AG09309 (cell line): ENCODE measurements at regions not wholly inside any gene's neighbourhood (a gene's known extent, or its start where the extent isn't known, plus 50 kb on each side); places are given as distances from the start of the nearest gene placed in this dataset.

Experiments used
- DNase-seq: peaks from one replicate; pipeline ENCODE4 v3.0.0-alpha.2; 2010; ENCODE audit warnings: low read depth
- H3K4me3 ChIP-seq: 2 replicates; pipeline ENCODE4 v1.5.1; 2011; ENCODE audit warnings: mild to moderate bottlenecking, low read depth, low read length, moderate library complexity; ENCODE audit not compliant: control insufficient read depth
- TF ChIP-seq, protein P1 (sequence below): IDR thresholded peaks from 2 replicates; pipeline ENCODE4 v1.5.1; 2011; ENCODE audit warnings: mild to moderate bottlenecking, low read depth, low read length, inconsistent platforms; ENCODE audit not compliant: insufficient read depth, control insufficient read depth; ENCODE audit errors: missing control alignments

DNA sequence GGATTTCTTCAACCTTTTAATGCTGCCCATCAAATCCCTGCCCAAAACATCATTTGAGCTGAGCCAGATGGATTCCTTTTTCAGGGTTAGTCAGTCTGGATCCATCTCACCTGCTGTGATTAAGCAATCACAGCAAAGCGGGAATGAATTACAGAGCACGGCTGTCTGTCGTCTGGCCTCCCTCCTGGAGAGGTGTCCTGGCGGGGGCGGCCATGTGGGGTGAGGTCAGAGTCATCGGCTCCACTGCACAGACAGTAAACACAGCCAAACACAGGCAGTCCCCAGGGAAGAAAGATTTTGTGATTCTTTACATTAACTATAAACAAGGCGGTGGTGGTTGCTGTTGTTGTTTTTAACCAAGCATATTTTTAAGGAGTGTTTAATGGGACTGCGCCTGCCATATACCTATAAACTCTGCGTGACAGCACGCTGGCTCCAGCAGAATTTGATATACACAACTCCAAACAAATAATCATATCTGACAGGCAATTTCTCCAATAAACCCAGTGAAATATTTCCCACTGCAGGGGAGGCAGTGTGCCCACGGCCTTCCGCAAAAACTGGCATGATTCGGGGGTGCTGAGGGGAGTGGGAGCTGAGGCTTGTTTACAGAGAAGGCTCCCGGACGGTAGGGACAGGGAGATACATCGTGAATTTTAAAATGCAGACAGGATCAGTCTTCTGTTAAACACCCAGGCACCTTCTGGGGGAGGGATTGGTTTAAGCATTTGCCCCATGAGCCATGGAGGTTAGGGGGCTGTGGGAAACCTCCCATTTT is 232.0 kb upstream of the PMEPA1 start:
- H3K4me3 ChIP-seq = no peak overlapping the region
- TF ChIP-seq, protein P1, sequence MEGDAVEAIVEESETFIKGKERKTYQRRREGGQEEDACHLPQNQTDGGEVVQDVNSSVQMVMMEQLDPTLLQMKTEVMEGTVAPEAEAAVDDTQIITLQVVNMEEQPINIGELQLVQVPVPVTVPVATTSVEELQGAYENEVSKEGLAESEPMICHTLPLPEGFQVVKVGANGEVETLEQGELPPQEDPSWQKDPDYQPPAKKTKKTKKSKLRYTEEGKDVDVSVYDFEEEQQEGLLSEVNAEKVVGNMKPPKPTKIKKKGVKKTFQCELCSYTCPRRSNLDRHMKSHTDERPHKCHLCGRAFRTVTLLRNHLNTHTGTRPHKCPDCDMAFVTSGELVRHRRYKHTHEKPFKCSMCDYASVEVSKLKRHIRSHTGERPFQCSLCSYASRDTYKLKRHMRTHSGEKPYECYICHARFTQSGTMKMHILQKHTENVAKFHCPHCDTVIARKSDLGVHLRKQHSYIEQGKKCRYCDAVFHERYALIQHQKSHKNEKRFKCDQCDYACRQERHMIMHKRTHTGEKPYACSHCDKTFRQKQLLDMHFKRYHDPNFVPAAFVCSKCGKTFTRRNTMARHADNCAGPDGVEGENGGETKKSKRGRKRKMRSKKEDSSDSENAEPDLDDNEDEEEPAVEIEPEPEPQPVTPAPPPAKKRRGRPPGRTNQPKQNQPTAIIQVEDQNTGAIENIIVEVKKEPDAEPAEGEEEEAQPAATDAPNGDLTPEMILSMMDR = no peak
- no peak for DNase-seq

DNA sequence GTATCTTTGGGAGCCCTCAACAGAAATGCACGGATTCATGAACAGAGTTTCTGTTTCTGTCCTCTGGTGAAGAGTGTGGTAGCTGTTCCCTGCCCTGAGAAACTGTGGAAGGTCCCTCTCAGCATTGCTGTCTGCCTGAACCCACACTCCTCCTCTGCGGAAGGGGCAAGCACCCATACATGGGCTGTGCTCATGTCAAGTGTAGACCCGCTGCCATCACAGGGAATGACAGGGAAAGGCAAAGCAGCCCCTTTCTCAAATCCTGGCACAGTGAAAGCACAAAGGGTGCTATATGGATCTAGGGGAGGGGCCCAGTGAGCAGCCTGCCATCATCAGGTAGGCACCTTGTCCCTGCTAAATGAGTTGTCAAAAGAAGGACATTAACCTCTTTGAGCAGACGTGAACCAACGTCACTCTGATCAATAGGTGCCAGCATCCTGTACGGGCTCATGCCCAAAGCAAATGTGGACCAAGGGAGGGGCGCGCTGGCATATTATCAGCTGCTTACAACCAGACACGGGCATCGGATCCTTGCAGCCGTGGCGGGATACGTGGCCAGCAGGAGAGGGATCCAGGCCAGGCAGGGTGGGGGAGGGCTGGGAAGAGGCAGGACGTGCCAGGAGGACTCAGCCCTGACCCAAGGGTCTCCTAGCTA is 231.2 kb upstream of the PMEPA1 start:
- no peak for DNase-seq
- TF ChIP-seq, protein P1 = no peak
- H3K4me3 ChIP-seq = no peak overlapping the region

DNA sequence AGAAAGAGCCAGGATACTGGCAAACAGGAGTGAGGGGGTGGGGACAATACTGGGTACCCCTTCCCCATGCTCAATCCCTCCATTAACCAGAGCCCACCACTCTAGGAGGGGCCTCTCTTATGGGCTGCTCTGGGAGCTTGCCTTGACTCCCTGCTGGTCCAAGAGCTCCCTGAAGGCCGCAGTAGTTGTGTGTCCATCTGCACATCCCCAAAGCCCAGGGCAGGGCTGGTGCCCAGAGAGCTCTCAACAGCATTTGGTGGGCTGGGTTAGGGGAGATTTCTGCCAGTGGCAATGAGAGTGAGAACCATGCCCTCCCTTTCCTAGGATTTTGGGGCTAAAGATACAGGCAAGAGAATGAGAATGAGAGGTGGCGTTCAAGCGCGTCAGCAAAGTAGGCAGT is 230.6 kb upstream of the PMEPA1 start:
- no peak overlapping the region for H3K4me3 ChIP-seq
- DNase-seq = no peak
- TF ChIP-seq, protein P1 = no peak

DNA sequence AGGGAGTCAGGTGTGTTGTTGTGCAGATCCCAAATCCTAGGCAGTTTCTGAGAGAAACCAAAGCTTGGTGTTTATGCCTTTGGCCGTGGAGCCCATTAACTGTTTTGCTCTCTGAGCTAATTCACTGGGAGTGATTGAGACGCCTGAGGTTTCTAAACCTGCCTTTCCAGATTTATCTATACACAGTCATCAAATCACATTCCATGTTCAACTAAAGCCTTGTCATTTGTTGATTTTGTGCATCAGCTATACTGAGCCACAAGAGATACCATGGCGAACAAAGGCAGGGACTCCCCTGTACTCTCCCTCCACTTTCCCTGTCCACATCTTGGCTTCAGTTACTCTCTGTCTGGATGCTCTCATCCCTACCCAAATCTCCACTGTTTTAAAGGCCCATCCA is 229.7 kb upstream of the PMEPA1 start:
- TF ChIP-seq, protein P1 = no peak
- no peak overlapping the region for H3K4me3 ChIP-seq
- no peak for DNase-seq

DNA sequence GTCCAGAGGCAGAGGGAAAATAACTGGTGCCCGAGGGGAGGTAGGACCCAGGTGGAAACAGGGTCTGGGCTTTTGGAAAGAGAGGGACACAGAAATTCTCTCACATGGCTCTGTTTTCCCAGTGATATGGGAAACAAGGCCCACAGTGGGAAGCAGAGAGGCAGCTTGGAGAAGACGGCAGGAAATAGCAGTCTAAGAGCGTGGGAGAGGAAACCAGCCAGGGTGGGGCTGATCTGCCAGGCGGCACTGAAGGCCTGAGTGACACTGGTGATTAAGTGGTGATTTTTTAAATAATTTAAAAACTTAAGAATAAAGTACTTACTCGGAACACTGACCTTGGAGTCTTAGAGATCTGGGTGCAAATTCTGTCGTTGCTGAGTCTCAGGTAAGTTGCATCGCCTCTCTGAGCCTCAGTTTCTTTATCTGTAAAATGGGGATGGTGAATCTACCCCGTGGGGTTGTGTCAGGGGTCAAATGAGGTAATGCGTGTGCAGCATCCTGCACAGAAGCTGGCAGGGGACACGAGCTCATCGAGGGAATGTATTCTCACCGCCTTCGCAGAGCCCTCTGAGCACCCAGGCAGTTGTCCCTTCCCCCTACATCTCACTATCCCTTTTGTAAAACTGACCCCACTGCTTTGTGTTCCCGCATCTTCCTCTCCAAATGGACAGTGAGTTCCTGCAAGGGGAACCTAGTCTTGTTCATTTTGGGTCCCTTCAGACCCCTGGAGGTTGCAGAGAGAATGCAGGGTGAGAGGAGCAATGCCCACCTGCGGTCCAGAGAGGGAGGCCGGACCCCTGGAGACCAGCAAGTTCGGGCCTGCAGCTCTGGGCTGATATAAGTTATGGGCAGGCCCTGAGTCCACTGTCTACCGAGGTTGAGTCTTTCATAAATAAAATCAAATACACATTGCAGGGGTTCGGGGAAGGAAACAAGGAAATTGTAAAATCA is 228.6 kb upstream of the PMEPA1 start:
- no peak for DNase-seq
- H3K4me3 ChIP-seq = no peak overlapping the region
- TF ChIP-seq, protein P1 = no peak

DNA sequence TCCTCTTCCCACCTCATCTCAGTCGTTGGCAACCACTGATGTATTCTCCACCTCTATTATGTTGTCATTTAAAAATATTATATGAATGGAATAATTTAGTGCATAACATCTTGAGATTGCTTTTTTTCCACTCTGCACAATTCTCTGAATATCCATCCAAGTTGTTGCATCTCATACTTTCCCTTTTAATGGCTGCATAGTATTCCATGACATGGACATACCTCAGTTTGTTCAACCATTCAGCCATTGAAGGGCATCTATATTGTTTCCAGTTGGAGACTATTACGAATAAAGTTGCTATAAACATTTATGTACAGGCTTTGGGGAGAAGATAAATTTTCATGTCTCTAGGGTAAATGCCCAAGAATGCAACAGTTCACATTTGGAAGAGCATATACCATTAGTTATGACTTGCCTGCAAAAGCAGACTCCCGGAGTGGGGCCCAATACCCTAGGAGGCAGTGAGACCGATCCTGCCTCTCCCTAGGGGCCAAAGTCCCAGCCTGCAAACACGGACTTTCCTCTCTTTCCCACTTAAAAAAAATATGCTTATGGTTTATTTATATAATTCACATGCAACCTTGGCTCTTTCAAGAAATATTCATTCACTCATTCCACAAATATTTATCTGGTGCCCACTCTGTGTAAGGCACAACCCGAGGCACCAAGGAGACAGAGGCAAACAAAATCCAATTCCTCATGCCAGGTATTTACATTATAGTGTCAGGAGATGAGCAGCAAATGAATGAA is 227.0 kb upstream of the PMEPA1 start:
- no peak for DNase-seq
- H3K4me3 ChIP-seq = no peak overlapping the region
- TF ChIP-seq, protein P1 = no peak
